HG03159 (cell line): ENCODE measurements at regions not wholly inside any gene's neighbourhood (a gene's known extent, or its start where the extent isn't known, plus 50 kb on each side); places are given as distances from the start of the nearest gene placed in this dataset.

ENCODE experiments used
- ATAC-seq: cut with Tn5 transposase; IDR thresholded peaks from one replicate; pipeline ENCODE4 v1.9.1; 2021; ENCODE audit warnings: mild to moderate bottlenecking, moderate library complexity; ENCODE audit not compliant: unreplicated experiment

GRCh38 chr4:189062047-189062820 is 878.4 kb upstream of the FRG1 start:
- no peak for ATAC-seq

DNA sequence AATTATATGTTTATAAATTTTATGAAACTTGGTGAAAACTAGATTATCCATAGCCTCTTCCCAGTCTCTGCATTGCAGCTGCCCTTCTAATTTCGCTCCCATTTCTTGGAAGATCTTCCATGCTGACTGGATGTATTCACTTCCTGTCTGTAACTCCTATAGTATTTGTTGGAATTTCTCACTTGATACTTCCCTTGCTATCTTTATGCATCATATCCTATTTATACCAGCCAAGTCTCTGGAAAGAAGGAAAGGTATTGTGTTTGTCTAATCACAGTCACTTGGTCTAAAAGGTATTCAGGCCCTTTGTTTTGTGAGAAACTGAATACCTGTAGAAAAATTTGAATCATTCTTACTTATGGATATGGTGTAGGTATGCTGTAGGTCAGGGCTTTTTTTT is 870.9 kb upstream of the FRG1 start:
- ATAC-seq, result no peak

DNA sequence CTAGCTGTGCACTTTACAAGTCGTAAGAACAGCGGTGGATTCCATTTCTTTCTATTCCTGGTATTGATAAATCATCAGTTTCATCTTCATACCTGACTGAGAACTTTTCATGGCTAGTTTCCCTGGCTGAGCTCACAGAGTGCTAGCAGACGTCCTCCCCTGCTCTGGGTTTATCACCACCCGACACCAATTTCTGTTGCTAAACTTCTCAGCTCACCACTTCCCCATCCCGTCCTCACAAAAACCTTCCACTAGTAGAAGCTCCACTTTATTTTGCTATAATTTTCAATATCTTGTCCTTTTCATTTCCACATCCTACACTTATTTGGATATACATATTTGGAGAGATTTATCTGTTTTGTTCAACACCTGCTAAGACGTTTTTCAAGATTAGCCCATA is 869.4 kb upstream of the FRG1 start:
- no peak for ATAC-seq

GRCh38 chr4:189073739-189074138 is 866.9 kb upstream of the FRG1 start:
- ATAC-seq, result no peak

GRCh38 chr4:189081826-189082225 is 858.8 kb upstream of the FRG1 start:
- ATAC-seq, result no peak

- no peak for ATAC-seq
Measured at GRCh38 chr4:189083769-189084168, 856.9 kb upstream of the FRG1 start.

DNA sequence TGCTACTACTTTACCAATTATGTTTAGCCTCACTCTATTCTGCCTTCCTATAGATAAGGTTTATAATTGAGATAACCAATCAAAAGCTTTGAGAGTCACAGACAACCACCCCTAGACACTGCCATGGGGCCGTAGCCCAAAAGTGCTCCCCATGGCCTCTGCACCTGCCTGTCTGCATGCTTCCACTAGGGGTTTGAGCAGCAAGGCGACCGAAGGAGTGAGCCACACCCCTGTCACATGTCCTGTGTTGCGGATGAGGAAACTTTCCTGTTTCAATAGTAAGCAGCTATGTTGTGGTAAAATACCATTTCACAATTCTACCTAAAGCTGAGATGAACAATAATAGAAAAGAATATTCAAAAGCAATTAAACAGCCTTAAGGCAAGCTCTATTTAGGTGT is 856.0 kb upstream of the FRG1 start:
- no peak for ATAC-seq

- no peak for ATAC-seq
Measured at GRCh38 chr4:189087971-189088370, 852.7 kb upstream of the FRG1 start.

GRCh38 chr4:189088780-189089179 is 851.9 kb upstream of the FRG1 start:
- no peak for ATAC-seq

GRCh38 chr4:189090174-189090814 is 850.4 kb upstream of the FRG1 start:
- no peak for ATAC-seq

DNA sequence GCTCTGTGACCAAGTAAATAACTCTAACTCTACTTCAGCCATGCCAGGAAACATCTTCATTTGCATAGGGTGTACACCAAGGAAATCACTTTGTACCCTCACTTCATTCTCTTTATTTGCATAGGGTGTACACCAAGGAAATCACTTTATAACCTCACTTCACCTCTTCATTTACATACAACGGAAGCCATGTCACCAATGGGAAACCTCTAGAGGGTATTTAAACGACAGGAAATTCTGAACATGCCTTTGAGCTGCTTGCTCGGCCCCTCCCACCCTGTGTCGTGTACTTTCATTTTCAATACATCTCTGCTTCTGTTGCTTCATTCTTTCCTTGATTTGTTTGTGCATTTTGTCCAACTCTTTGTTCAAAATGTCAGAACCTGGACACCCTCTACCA is 848.1 kb upstream of the FRG1 start:
- ATAC-seq, result no peak

DNA sequence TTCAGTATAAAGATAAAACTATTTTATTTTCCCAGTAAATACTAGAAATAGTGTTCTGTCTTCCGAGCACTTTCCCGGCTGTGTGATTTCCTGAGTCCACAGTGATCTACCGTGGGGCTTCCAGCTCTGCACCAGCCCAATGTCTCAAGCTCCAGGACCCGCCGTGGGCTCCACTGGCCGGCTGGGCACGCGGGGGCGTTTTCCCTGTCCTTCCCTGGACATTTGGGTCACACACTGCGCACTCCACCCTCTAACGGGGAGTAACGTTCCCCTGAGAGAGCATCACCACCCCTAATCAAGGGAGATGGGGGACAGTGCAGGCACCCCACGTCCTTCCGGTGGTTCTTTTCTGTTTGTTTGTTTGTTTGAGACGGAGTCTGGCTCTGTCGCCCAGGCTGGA is 844.6 kb upstream of the FRG1 start:
- ATAC-seq, result no peak

- ATAC-seq, result no peak
Measured at GRCh38 chr4:189096717-189097116, 844.0 kb upstream of the FRG1 start.

GRCh38 chr4:189098932-189099696 is 841.6 kb upstream of the FRG1 start:
- ATAC-seq, result no peak

DNA sequence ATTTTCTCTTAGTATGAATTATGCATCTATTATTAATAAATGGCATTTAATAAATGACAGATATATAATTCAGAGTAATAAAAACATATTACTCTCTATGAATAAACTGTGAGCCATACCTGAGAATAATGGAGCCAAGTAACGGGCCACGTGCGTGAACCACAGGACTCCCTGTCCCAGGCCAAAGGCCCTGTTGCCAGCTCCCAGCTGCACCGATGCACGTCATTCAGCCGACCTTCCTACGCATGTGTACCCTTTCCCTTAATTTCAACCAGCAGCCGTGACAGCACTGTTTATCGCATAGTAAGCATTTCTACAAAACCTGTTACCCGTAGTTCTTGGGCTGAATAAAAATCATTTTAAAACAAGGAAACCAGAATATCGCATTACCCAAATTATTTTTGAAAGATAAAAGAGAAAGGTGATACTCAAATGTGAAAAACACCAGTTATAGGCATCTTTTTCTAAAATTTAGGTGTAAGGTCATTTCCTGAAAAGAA is 827.2 kb upstream of the FRG1 start:
- ATAC-seq, result no peak

DNA sequence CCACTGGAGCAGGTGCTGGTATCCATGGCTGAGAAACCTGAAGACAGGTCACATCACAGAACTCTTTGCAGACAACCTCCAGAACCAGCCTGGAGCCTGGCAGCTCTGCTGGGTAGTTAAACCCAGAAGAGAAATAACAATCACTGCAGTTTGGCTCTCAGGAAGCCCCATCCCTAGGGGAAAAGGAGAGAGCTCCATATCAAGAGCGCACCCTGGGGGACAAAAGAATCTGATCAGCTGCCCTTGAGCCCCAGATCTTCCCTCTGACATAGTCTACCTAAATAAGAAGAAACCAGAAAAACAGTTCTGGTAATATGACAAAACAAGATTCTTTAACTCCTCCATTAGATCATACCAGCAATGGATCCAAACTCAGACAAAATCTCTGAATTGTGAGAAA is 823.2 kb upstream of the FRG1 start:
- no peak for ATAC-seq

DNA sequence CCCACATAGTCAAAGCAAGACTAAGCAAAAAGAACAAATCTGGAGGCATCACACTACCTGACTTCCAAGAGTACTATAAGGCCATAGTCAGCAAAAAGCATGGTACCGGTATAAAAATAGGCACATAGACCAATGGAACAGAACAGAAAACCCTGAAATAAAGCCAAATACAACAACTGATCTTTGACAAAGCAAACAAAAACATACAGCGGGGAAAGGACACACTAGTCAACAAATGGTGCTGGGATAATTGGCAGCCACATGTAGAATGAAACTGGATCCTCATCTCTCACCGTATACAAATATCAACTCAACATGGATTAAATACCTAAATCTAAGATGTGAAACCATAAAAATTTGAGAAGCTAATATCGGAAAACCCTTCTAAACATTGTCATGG is 819.3 kb upstream of the FRG1 start:
- ATAC-seq, result no peak

DNA sequence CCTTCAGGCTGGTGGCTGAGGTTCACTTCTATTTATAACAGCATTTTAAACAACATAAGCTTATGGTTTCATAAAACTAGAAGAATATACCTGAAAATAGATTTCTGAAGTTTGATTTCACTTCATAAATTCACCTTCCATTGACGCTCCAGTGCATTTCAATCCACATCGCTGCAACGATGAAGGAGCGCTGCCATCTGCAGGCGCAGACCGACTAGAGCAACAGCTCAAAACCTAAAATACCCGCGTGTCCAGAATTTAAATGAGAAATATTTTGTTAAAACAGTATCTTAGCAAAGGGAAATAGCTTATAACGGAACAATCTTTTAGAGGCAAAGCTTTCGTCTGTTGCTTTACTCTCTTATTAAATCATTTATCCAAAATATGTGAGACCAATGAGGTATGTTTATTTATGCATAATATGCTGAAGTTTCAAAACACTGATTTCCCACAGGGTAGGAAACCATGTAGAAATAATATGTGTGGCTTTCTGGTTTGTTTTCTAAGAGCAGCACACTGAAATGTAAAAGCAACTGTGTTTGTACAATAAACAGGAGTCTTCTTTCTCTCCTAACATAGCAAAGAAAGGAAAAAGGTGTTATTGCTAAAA is 816.4 kb upstream of the FRG1 start:
- no peak for ATAC-seq

DNA sequence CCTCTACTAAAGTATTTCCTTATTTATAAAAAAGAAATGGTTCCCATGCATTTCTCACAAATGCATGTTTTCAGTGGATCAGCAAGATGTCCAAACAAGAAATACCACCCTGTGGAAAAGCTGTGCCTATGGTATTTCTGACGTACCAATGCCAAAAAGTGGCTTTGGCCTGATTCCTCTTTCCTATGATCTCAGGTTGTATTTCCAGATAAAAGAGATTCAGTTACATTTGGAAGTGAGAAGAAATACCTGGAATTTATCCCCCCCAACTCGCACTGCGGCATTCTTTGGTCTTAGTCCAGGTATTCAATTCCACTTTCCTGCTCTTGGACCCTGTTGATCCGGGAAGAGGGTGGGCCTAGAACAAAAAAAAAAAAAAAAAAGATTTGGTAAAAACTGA is 815.9 kb upstream of the FRG1 start:
- ATAC-seq, result no peak

DNA sequence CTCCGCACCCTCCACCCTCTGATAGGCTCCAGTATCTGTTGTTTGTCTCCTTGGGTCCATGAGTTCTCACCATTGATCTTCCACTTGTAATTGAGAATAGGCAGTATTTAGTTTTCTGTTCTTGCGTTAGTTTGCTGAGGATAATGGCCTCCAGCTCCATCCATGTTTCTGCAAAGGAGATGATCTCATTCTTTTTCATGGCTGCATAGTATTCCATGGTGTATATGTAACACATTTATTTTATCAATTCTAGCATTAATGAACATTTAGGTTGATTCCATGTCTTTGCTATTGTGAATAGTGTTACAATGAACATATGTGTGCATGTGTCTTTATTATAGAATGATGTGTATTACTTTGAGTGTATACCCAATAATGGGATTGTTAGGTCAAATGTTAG is 814.6 kb upstream of the FRG1 start:
- ATAC-seq, result no peak

GRCh38 chr4:189128341-189128740 is 812.3 kb upstream of the FRG1 start:
- ATAC-seq, result no peak
